ENCODE measurements at regions not wholly inside any gene's neighbourhood (a gene's known extent, or its start where the extent isn't known, plus 50 kb on each side); places are given as distances from the start of the nearest gene placed in this dataset.

DNA sequence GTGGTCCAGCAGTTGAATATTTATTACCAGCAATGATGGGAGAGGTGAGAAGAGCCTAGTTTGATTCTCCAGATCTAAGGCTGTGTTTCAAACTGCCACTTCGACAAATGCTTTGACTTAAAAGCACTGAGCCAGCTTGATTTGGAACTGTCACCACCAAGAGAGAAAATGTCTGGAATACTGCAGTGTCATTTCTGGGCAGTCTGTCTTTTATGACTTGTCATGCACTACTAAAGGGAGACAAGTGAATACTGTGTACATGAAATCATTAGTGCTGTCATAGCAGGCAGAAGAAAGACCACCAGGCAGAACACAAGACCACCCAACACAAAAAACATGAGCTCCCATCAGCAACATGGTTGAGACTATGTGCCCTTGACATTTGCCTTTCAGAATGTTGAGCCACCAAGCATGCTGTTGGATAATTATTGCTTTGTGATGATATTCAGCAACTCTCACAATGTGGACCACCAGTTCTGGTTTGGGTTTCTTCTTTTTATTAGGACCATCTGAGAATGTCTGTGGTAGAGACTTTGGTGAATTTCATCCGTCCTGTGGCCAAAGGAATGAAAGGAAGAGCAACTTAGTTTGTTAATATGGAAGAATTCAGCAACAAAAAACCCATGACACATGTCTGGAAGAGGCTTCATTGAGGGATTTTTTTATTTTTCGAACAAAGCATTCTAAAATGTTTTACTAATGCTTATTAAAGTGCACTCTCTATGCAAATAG is 125.8 kb downstream of the NTMT2 start:
- no peaks in the 10 kb centered on the region for H3K27me3 ChIP-seq (ENCODE audit: control insufficient read depth in 3 of 3, insufficient read depth in 3 of 3, low read depth in 1 of 3, low read length in 3 of 3)
- H3K18ac ChIP-seq (ENCODE audit: low read length), result no peak overlapping the region
- no peak overlapping the region for H3K27ac ChIP-seq (replicated peaks; ENCODE audit: low read length)
- WGBS, 2 donors (ENCODE audit: extremely low coverage in 2 of 2, insufficient read length in 2 of 2, insufficient replicate concordance in 1 of 2), result no CpG with 5 or more reads among the region's 3 CpGs
- H3K14ac ChIP-seq (ENCODE audit: low read length), result no peak overlapping the region
- H4K8ac ChIP-seq (ENCODE audit: low read depth, low read length), result no peak overlapping the region
- H3K79me1 ChIP-seq (ENCODE audit: low read depth, low read length), result no peaks in the 10 kb centered on the region
- no peak overlapping the region for H3K4ac ChIP-seq (ENCODE audit: low read length)
- H3K23ac ChIP-seq (ENCODE audit: low read depth, low read length, poor library complexity), result no peak overlapping the region
- no peak overlapping the region for H2AK5ac ChIP-seq (ENCODE audit: low read depth, low read length)
- H2BK120ac ChIP-seq (ENCODE audit: low read depth, low read length), result no peak overlapping the region
- H2BK5ac ChIP-seq (ENCODE audit: low read length), result no peak overlapping the region
- no peak overlapping the region for H3K4me3 ChIP-seq (ENCODE audit: low read length in 2 of 2)
- no peaks in the 10 kb centered on the region for H3K36me3 ChIP-seq (replicated peaks in 1 of 2; ENCODE audit: control insufficient read depth in 2 of 2, insufficient read depth in 2 of 2, low read length in 2 of 2)
- H4K91ac ChIP-seq (ENCODE audit: low read depth, low read length, poor library complexity), result no peak overlapping the region
- H2BK12ac ChIP-seq (ENCODE audit: low read length), result no peak overlapping the region
- no peak overlapping the region for H2AFZ ChIP-seq (ENCODE audit: low read length)
- no peak overlapping the region for H3K4me2 ChIP-seq (ENCODE audit: insufficient read depth, low read length, poor library complexity, severe bottlenecking)
- no peak for DNase-seq (ENCODE audit: low spot score)
- no peaks in the 10 kb centered on the region for H3K9me3 ChIP-seq (replicated peaks in 1 of 2; ENCODE audit: control insufficient read depth in 2 of 2, insufficient read depth in 1 of 2, low read depth in 1 of 2, low read length in 2 of 2)
- no peak overlapping the region for H2BK15ac ChIP-seq (ENCODE audit: low read length)
- H3K9ac ChIP-seq (ENCODE audit: low read depth, low read length, poor library complexity), result no peak overlapping the region
- H3K4me1 ChIP-seq (ENCODE audit: control insufficient read depth in 2 of 2, insufficient read depth in 1 of 2, low read depth in 1 of 2, low read length in 2 of 2), result no peaks in the 10 kb centered on the region

DNA sequence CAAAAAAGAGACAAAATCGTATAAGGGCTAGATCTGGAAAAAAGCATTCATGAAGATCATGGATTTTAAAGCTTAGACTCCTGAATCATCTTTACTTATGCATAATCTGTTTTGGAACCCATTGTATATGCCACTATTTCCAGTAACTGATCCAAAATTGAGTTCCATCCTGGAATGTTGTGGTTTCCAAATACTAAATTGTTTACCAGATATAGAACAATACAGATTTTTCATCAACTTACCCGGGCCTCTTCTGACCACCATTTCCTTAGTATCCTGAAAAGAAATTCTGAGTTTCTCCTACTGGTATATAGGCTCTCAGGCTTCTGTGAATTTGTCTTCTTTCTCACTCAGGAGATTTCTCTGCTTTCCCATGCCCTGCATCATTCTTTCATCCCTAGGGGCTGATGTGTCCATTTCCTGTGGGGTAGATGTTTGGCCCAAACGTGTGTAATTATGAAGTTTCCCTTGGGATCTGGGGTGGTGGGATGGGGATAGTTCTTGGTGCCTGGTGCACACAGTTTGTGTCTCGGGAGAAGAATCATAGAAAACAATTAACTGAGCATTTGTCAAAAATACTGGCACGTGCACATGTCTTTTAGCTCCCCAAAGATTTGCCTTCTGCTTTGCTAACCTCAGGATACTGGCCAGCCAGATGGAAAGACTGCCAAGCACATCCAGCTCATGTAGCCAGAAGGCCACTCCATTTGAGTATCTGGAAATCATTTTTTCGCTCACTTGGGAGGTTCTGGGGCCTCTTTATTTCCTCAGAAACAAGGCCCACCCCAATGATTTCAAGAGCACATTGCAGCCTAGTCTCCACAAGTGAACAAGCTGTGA is 127.8 kb downstream of the NTMT2 start:
- Histone ChIP-seq H3K4me3 (ENCODE audit: low read length in 2 of 2) (no peak overlapping the region), H3K79me1 (ENCODE audit: low read depth, low read length) (no peaks in the 10 kb centered on the region), H3K9me3 (replicated peaks in 1 of 2; ENCODE audit: control insufficient read depth in 2 of 2, insufficient read depth in 1 of 2, low read depth in 1 of 2, low read length in 2 of 2) (no peaks in the 10 kb centered on the region), H3K9ac (ENCODE audit: low read depth, low read length, poor library complexity) (no peak overlapping the region), H3K4me1 (ENCODE audit: control insufficient read depth in 2 of 2, insufficient read depth in 1 of 2, low read depth in 1 of 2, low read length in 2 of 2) (no peaks in the 10 kb centered on the region), H2BK15ac (ENCODE audit: low read length) (no peak overlapping the region), H3K36me3 (replicated peaks in 1 of 2; ENCODE audit: control insufficient read depth in 2 of 2, insufficient read depth in 2 of 2, low read length in 2 of 2) (no peaks in the 10 kb centered on the region), H2BK12ac (ENCODE audit: low read length) (no peak overlapping the region), H2BK5ac (ENCODE audit: low read length) (no peak overlapping the region), H3K27ac (replicated peaks; ENCODE audit: low read length) (no peak overlapping the region), H3K27me3 (ENCODE audit: control insufficient read depth in 3 of 3, insufficient read depth in 3 of 3, low read depth in 1 of 3, low read length in 3 of 3) (no peaks in the 10 kb centered on the region), H3K4ac (ENCODE audit: low read length) (no peak overlapping the region), H2BK120ac (ENCODE audit: low read depth, low read length) (no peak overlapping the region), H3K23ac (ENCODE audit: low read depth, low read length, poor library complexity) (no peak overlapping the region), H3K4me2 (ENCODE audit: insufficient read depth, low read length, poor library complexity, severe bottlenecking) (no peak overlapping the region), H2AFZ (ENCODE audit: low read length) (no peak overlapping the region), H2AK5ac (ENCODE audit: low read depth, low read length) (no peak overlapping the region), H4K91ac (ENCODE audit: low read depth, low read length, poor library complexity) (no peak overlapping the region), H4K8ac (ENCODE audit: low read depth, low read length) (no peak overlapping the region), H3K14ac (ENCODE audit: low read length) (no peak overlapping the region), H3K18ac (ENCODE audit: low read length) (no peak overlapping the region)
- WGBS, 2 donors (ENCODE audit: extremely low coverage in 2 of 2, insufficient read length in 2 of 2, insufficient replicate concordance in 1 of 2), result no CpG with 5 or more reads among the region's 6 CpGs
- no peak for DNase-seq (ENCODE audit: low spot score)

DNA sequence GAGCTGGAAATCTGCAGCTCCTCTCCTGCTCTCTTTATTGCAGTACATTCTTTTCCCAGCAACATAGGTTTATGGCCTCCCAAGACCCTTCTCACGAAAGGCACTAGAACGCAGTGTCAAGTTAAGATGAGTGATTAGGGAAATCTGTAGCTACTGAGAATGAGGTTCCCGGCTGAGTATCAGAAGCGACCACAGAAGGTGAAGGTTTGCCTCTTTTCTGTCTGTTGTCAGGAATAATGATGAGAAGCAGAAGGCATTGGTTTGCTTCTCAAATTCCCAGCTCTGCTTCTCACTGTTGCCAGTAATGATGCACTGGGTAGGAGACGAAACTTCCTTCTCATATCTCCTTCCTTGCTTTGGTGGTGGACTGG is 128.4 kb downstream of the NTMT2 start:
- no peaks in the 10 kb centered on the region for H3K9me3 ChIP-seq (replicated peaks in 1 of 2; ENCODE audit: control insufficient read depth in 2 of 2, insufficient read depth in 1 of 2, low read depth in 1 of 2, low read length in 2 of 2)
- no peak overlapping the region for H3K18ac ChIP-seq (ENCODE audit: low read length)
- no peak overlapping the region for H3K9ac ChIP-seq (ENCODE audit: low read depth, low read length, poor library complexity)
- H3K36me3 ChIP-seq (replicated peaks in 1 of 2; ENCODE audit: control insufficient read depth in 2 of 2, insufficient read depth in 2 of 2, low read length in 2 of 2), result no peaks in the 10 kb centered on the region
- no peak overlapping the region for H3K4me3 ChIP-seq (ENCODE audit: low read length in 2 of 2)
- H2AK5ac ChIP-seq (ENCODE audit: low read depth, low read length), result no peak overlapping the region
- no peak overlapping the region for H2BK5ac ChIP-seq (ENCODE audit: low read length)
- no peak overlapping the region for H2BK12ac ChIP-seq (ENCODE audit: low read length)
- H3K27ac ChIP-seq (replicated peaks; ENCODE audit: low read length), result no peak overlapping the region
- H3K4me1 ChIP-seq (ENCODE audit: control insufficient read depth in 2 of 2, insufficient read depth in 1 of 2, low read depth in 1 of 2, low read length in 2 of 2), result no peaks in the 10 kb centered on the region
- H3K14ac ChIP-seq (ENCODE audit: low read length), result no peak overlapping the region
- H4K8ac ChIP-seq (ENCODE audit: low read depth, low read length), result no peak overlapping the region
- no peak overlapping the region for H2BK15ac ChIP-seq (ENCODE audit: low read length)
- no peak overlapping the region for H3K23ac ChIP-seq (ENCODE audit: low read depth, low read length, poor library complexity)
- no peak for DNase-seq (ENCODE audit: low spot score)
- no peak overlapping the region for H2BK120ac ChIP-seq (ENCODE audit: low read depth, low read length)
- no peaks in the 10 kb centered on the region for H3K27me3 ChIP-seq (ENCODE audit: control insufficient read depth in 3 of 3, insufficient read depth in 3 of 3, low read depth in 1 of 3, low read length in 3 of 3)
- no peak overlapping the region for H3K4me2 ChIP-seq (ENCODE audit: insufficient read depth, low read length, poor library complexity, severe bottlenecking)
- no peak overlapping the region for H4K91ac ChIP-seq (ENCODE audit: low read depth, low read length, poor library complexity)
- no peak overlapping the region for H2AFZ ChIP-seq (ENCODE audit: low read length)
- H3K4ac ChIP-seq (ENCODE audit: low read length), result no peak overlapping the region
- H3K79me1 ChIP-seq (ENCODE audit: low read depth, low read length), result no peaks in the 10 kb centered on the region
- WGBS, 2 donors (ENCODE audit: extremely low coverage in 2 of 2, insufficient read length in 2 of 2, insufficient replicate concordance in 1 of 2), result no CpG with 5 or more reads among the region's 5 CpGs

DNA sequence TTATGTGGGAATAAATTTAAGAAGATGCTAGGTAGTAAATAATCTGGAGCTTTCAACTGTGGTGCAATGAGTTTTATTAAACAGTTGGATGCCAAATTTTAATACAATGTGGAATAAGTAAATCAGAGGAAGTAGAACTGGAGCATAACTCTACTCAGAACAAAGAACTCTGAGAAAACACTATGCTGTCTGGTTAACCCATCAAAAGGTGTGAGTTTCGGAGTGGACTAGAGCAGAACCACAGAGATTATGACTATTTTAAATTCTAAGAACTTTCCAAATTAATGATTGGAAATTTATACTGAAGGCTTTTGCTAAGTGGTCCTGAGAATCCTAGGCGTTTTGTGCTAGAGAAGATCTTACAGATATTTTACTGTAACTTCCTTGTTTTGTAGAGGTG is 132.2 kb downstream of the NTMT2 start:
- H2BK5ac ChIP-seq (ENCODE audit: low read length), result no peak overlapping the region
- no peak overlapping the region for H2BK12ac ChIP-seq (ENCODE audit: low read length)
- H3K23ac ChIP-seq (ENCODE audit: low read depth, low read length, poor library complexity), result no peak overlapping the region
- H3K9ac ChIP-seq (ENCODE audit: low read depth, low read length, poor library complexity), result no peak overlapping the region
- H3K4ac ChIP-seq (ENCODE audit: low read length), result no peak overlapping the region
- H3K4me1 ChIP-seq (ENCODE audit: control insufficient read depth in 2 of 2, insufficient read depth in 1 of 2, low read depth in 1 of 2, low read length in 2 of 2), result no peaks in the 10 kb centered on the region
- no peak overlapping the region for H3K14ac ChIP-seq (ENCODE audit: low read length)
- no peak overlapping the region for H4K91ac ChIP-seq (ENCODE audit: low read depth, low read length, poor library complexity)
- DNase-seq (ENCODE audit: low spot score), result no peak
- no peak overlapping the region for H2BK15ac ChIP-seq (ENCODE audit: low read length)
- H3K4me2 ChIP-seq (ENCODE audit: insufficient read depth, low read length, poor library complexity, severe bottlenecking), result no peak overlapping the region
- H3K18ac ChIP-seq (ENCODE audit: low read length), result no peak overlapping the region
- no CpG with 5 or more reads among the region's 2 CpGs for WGBS, 2 donors (ENCODE audit: extremely low coverage in 2 of 2, insufficient read length in 2 of 2, insufficient replicate concordance in 1 of 2)
- no peaks in the 10 kb centered on the region for H3K36me3 ChIP-seq (replicated peaks in 1 of 2; ENCODE audit: control insufficient read depth in 2 of 2, insufficient read depth in 2 of 2, low read length in 2 of 2)
- no peaks in the 10 kb centered on the region for H3K79me1 ChIP-seq (ENCODE audit: low read depth, low read length)
- no peak overlapping the region for H2AFZ ChIP-seq (ENCODE audit: low read length)
- H4K8ac ChIP-seq (ENCODE audit: low read depth, low read length), result no peak overlapping the region
- no peak overlapping the region for H2AK5ac ChIP-seq (ENCODE audit: low read depth, low read length)
- H3K4me3 ChIP-seq (ENCODE audit: low read length in 2 of 2), result no peak overlapping the region
- no peak overlapping the region for H3K27ac ChIP-seq (replicated peaks; ENCODE audit: low read length)
- H3K27me3 ChIP-seq (ENCODE audit: control insufficient read depth in 3 of 3, insufficient read depth in 3 of 3, low read depth in 1 of 3, low read length in 3 of 3), result no peaks in the 10 kb centered on the region
- H2BK120ac ChIP-seq (ENCODE audit: low read depth, low read length), result no peak overlapping the region
- H3K9me3 ChIP-seq (replicated peaks in 1 of 2; ENCODE audit: control insufficient read depth in 2 of 2, insufficient read depth in 1 of 2, low read depth in 1 of 2, low read length in 2 of 2), result no peaks in the 10 kb centered on the region

All from neuronal stem cell (in vitro differentiated cells).